K562 (cell line): ENCODE measurements at regions not wholly inside any gene's neighbourhood (a gene's known extent, or its start where the extent isn't known, plus 50 kb on each side); places are given as distances from the start of the nearest gene placed in this dataset.
A peak's percentile ranks its signal among the peaks of the same experiment; 100 is the strongest.

ENCODE experiments used
- ATAC-seq: fragments of 200-7000 bp; cut with Tn5 transposase; 3 replicates; pipeline ENCODE4 v1.9.1; 2020; ENCODE audit warnings: moderate library complexity
- BruUV-seq: library from RNA; stranded (reverse); fragments of 400-500 nt; replicated peaks from 2 replicates; lab custom pipeline; 2021; lab: Mats Ljungman, UMichigan
- CTCF ChIA-PET: fragments of 300-600 bp; formaldehyde crosslinking; extraction: SDS; loops from one replicate; lab custom pipeline; 2021; ENCODE audit warnings: low intra/inter-chr PET ratio; lab: Yijun Ruan, JAX
- POLR2A ChIA-PET: fragments of 300-600, 350-650 bp; sonication (Branson Sonifier 250); formaldehyde crosslinking; extraction: SDS; loops from one replicate; lab custom pipeline; 2021; ENCODE audit warnings: antibody characterized with exemption, inconsistent platforms; lab: Yijun Ruan, JAX
- DNase-seq, 4 experiments: peaks; one replicate each; pipeline versions ENCODE4 v3.0.0 to v3.0.0-alpha.2; 2011 to 2018; ENCODE audit warnings: low spot score in 3 of 4, mixed read lengths in 3 of 4; ENCODE audit errors: extremely low read depth in 1 of 4
- FAIRE-seq: peaks from 2 replicates; lab custom pipeline; 2011; peaks lifted over from hg19 to GRCh38; lab: Jason Lieb, UNC
- H2AFZ ChIP-seq: 2 replicates; pipeline ENCODE4 v1.6.0; 2011; ENCODE audit warnings: low read depth, low read length, control low read depth, inconsistent platforms
- H3K27ac ChIP-seq: fragments of 200-600 bp; 3 replicates; pipeline ENCODE4 v1.8.0; 2011; ENCODE audit warnings: low read depth, mild to moderate bottlenecking, control low read depth, inconsistent platforms, low read length, moderate library complexity, mixed read lengths; ENCODE audit errors: extremely low read depth
- H3K27me3 ChIP-seq, 2 experiments: fragments of 300-600 bp in 1 of 2; 2 replicates in 1 of 2; 3 replicates in 1 of 2; pipeline versions ENCODE4 v1.6.0 to v1.8.0; 2011; ENCODE audit warnings: inconsistent platforms in 2 of 2, low read length in 2 of 2, mild to moderate bottlenecking in 1 of 2, mixed read lengths in 1 of 2, moderate library complexity in 1 of 2; ENCODE audit not compliant: control insufficient read depth in 2 of 2, insufficient read depth in 2 of 2
- H3K36me3 ChIP-seq: fragments of 300-600 bp; 3 replicates; pipeline ENCODE4 v1.8.0; 2011; ENCODE audit warnings: mild to moderate bottlenecking, low read length, inconsistent platforms; ENCODE audit not compliant: control insufficient read depth, insufficient read depth
- H3K4me1 ChIP-seq, 2 experiments: fragments of 200-600 bp in 1 of 2; replicated peaks in 1 of 2; 2 replicates in 1 of 2; 3 replicates in 1 of 2; pipeline versions ENCODE4 v1.5.1 to v1.8.0; 2011; ENCODE audit warnings: inconsistent platforms in 2 of 2, low read length in 2 of 2, mild to moderate bottlenecking in 1 of 2, mixed read lengths in 1 of 2, moderate library complexity in 1 of 2; ENCODE audit not compliant: control insufficient read depth in 2 of 2, insufficient read depth in 2 of 2
- H3K4me2 ChIP-seq: 2 replicates; pipeline ENCODE4 v1.6.1; 2011; ENCODE audit warnings: low read length, control low read depth, inconsistent platforms, mixed read lengths; ENCODE audit not compliant: insufficient read depth
- H3K4me3 ChIP-seq: fragments of 200-600 bp; sonication (generic), shearing (Covaris generic); 2 replicates; pipeline ENCODE4 v1.5.1; 2016; ENCODE audit warnings: control low read depth, inconsistent platforms
- H3K79me2 ChIP-seq: fragments of 200-600 bp; 3 replicates; pipeline ENCODE4 v1.8.0; 2011; ENCODE audit warnings: low read length, inconsistent platforms; ENCODE audit not compliant: control insufficient read depth, insufficient read depth
- H3K9ac ChIP-seq, 2 experiments: 2 replicates each; pipeline versions ENCODE4 v1.6.0 to v1.6.1; 2011; ENCODE audit warnings: low read depth in 2 of 2, low read length in 2 of 2, control low read depth in 1 of 2, inconsistent platforms in 1 of 2, mild to moderate bottlenecking in 1 of 2, mixed read lengths in 1 of 2; ENCODE audit not compliant: insufficient read depth in 1 of 2
- H3K9me1 ChIP-seq: one replicate; pipeline ENCODE4 v1.6.0; 2011; ENCODE audit warnings: inconsistent platforms, mild to moderate bottlenecking, low read length, moderate library complexity; ENCODE audit not compliant: control insufficient read depth, insufficient read depth
- H3K9me3 ChIP-seq: replicated peaks from 2 replicates; pipeline ENCODE4 v1.5.1; 2011; ENCODE audit warnings: low read depth, low read length, inconsistent platforms; ENCODE audit not compliant: control insufficient read depth, insufficient read depth
- H4K20me1 ChIP-seq: replicated peaks from 2 replicates; pipeline ENCODE4 v1.6.1; 2011; ENCODE audit warnings: low read length, inconsistent platforms, mixed read lengths; ENCODE audit not compliant: control insufficient read depth, insufficient read depth
- CBX5 ChIP-seq: IDR thresholded peaks from 2 replicates; pipeline ENCODE4 v1.6.1; 2014; ENCODE audit warnings: low read depth, borderline replicate concordance
- CREBBP ChIP-seq: IDR thresholded peaks from one replicate; pipeline ENCODE4 v1.6.1; 2012; ENCODE audit warnings: low read depth, mild to moderate bottlenecking, control low read depth, inconsistent platforms, low read length
- DDX20 ChIP-seq: fragments of 450-650 bp; IDR thresholded peaks from 2 replicates; pipeline ENCODE4 v1.6.1; 2016; ENCODE audit warnings: missing genetic modification characterization, low read depth, mild to moderate bottlenecking, missing compliant biosample characterization, moderate library complexity
- HNRNPL ChIP-seq: fragments of 200-400 bp; formaldehyde crosslinking; IDR thresholded peaks from 2 replicates; pipeline ENCODE4 v1.6.1; 2017; ENCODE audit warnings: low read depth, mild to moderate bottlenecking, low read length
- KLF6 ChIP-seq: fragments of 250-450 bp; sonication (Bioruptor Pico); IDR thresholded peaks from 2 replicates; pipeline ENCODE4 v1.4.0; 2020; ENCODE audit warnings: mild to moderate bottlenecking, moderate library complexity, borderline replicate concordance
- PREB ChIP-seq: sonication (generic); formaldehyde crosslinking; IDR thresholded peaks from 2 replicates; pipeline ENCODE4 v1.8.1; 2023; ENCODE audit warnings: mild to moderate bottlenecking, missing genetic modification reagents
- RBFOX2 ChIP-seq: fragments of 200-400 bp; formaldehyde crosslinking; IDR thresholded peaks from 2 replicates; pipeline ENCODE4 v1.6.1; 2017; ENCODE audit warnings: low read depth, mild to moderate bottlenecking, low read length, moderate library complexity
- RFX1 ChIP-seq: fragments of 450-650 bp; IDR thresholded peaks from 2 replicates; pipeline ENCODE4 v1.6.1; 2016; ENCODE audit warnings: mild to moderate bottlenecking, moderate library complexity
- SMARCE1 ChIP-seq: fragments of 450-650 bp; IDR thresholded peaks from 2 replicates; pipeline ENCODE4 v1.7.1; 2016; ENCODE audit warnings: mild to moderate bottlenecking
- TRIM28 ChIP-seq: fragments of 450-650 bp; IDR thresholded peaks from 2 replicates; pipeline ENCODE4 v1.6.1; 2017
- U2AF1 ChIP-seq: fragments of 200-400 bp; formaldehyde crosslinking; optimal IDR thresholded peaks from 2 replicates; pipeline ENCODE3; 2017; ENCODE audit warnings: mild to moderate bottlenecking, low read depth, low read length, moderate library complexity
- ZBTB2 ChIP-seq: fragments of 450-650 bp; IDR thresholded peaks from 2 replicates; pipeline ENCODE4 v1.6.1; 2016; ENCODE audit warnings: antibody characterized with exemption
- ZFP1 ChIP-seq: fragments of 450-650 bp; formaldehyde crosslinking; IDR thresholded peaks from 2 replicates; pipeline ENCODE4 v1.4.0; 2020; ENCODE audit warnings: mild to moderate bottlenecking, mixed read lengths
- ZNF212 ChIP-seq: fragments of 450-650 bp; formaldehyde crosslinking; IDR thresholded peaks from 2 replicates; pipeline ENCODE4 v1.4.0; 2020; ENCODE audit warnings: mild to moderate bottlenecking
- ZNF354B ChIP-seq: fragments of 250-450 bp; sonication (Bioruptor Pico); IDR thresholded peaks from 2 replicates; pipeline ENCODE4 v1.4.0; 2020
- ZNF589 ChIP-seq: fragments of 200-800 bp; sonication (Bioruptor generic); IDR thresholded peaks from 2 replicates; pipeline ENCODE4 v1.6.1; 2016; ENCODE audit warnings: low read depth, missing genetic modification characterization, missing compliant biosample characterization
- ZNF644 ChIP-seq: fragments of 200-800 bp; sonication (Bioruptor generic); IDR thresholded peaks from 2 replicates; pipeline ENCODE4 v1.6.1; 2016; ENCODE audit warnings: low read depth, missing genetic modification characterization, missing compliant biosample characterization
- WGBS: fragments of 100-300 bp; shearing (Covaris generic); methylation state at CpG from one replicate; pipeline ENCODE4 v1.1.6; 2016; ENCODE audit warnings: low coverage, mixed read lengths; ENCODE audit not compliant: insufficient coverage; ENCODE audit errors: missing lambda C conversion rate; 5-methylcytosine and 5-hydroxymethylcytosine counted together
- in situ Hi-C: fragments of 300-500 bp; cut with MboI; formaldehyde crosslinking; loops from 4 replicates; pipeline ENCODE4 v1.15.0; 2018; ENCODE audit warnings: inconsistent platforms, mixed read lengths
- intact Hi-C: fragments of 100-400 bp; cut with micrococcal nuclease; formaldehyde crosslinking; loops from 2 replicates; pipeline ENCODE4 v1.14.2; 2022

- TF ChIP-seq RFX1 (peak; percentile 64), ZNF354B (CRISPR knock-in tag) (no peak), HNRNPL (no peak)
- Histone ChIP-seq H2AFZ (no peak overlapping the region), H3K4me3 (no peak overlapping the region), H3K9me1 (no peaks in the 10 kb centered on the region), H3K9ac (no peak overlapping the region), H3K36me3 (no peaks in the 10 kb centered on the region), H4K20me1 (no peaks in the 10 kb centered on the region), H3K4me1 (peaks cover 0 to 5% of the 10 kb centered on the region in 2 experiments; a peak in 1 of 5 replicates), H3K79me2 (no peaks in the 10 kb centered on the region), H3K27me3 (no peaks in the 10 kb centered on the region), H3K4me2 (peak overlapping the region; percentile 29; the same call in 1 of the 2 replicates), H3K9me3 (no peaks in the 10 kb centered on the region; the same call in 1 of the 2 replicates), H3K27ac (peak overlapping the region; percentile 5; the same call in 1 of the 3 replicates)
- DNase-seq = no peak
- in situ Hi-C loops (no loop called here), intact Hi-C loops (no loop called here)
- POLR2A ChIA-PET = interaction anchor here (0.5 to 1.2 kb wide), 3 partner anchors 11 to 1430 kb away, joined by 3 to 5 read pairs (median 3); no protein-coding TSS in a partner anchor
- CTCF ChIA-PET = no interaction called here
- WGBS = 18% methylated on average over 2 of the region's 2 CpGs
- no peak for FAIRE-seq
- peak; percentile 31; the same call in 1 of the 3 replicates for ATAC-seq
- no TSS peak for BruUV-seq
Measured at GRCh38 chr7:17044861-17045260, 163.1 kb upstream of the AGR3 start.

- no peak for ATAC-seq
- 43% methylated on average over 2 of the region's 2 CpGs for WGBS
- no TSS peak for BruUV-seq
- ChIA-PET POLR2A (no interaction called here), CTCF (no interaction called here)
- H3K9me1 ChIP-seq = no peaks in the 10 kb centered on the region
- no peak for FAIRE-seq
- H3K4me1 ChIP-seq = peaks cover 0 to 5% of the 10 kb centered on the region in 2 experiments; a peak in 1 of 5 replicates
- no peak overlapping the region for H3K27ac ChIP-seq
- in situ Hi-C loops = no loop called here
- no peaks in the 10 kb centered on the region; the same call in 1 of the 2 replicates for H3K9me3 ChIP-seq
- DNase-seq = no peak
- H3K9ac ChIP-seq = no peak overlapping the region
- H3K36me3 ChIP-seq = no peaks in the 10 kb centered on the region
- H4K20me1 ChIP-seq = no peaks in the 10 kb centered on the region
- no peaks in the 10 kb centered on the region for H3K27me3 ChIP-seq
- H3K4me2 ChIP-seq = no peak overlapping the region
- H3K4me3 ChIP-seq = no peak overlapping the region
- intact Hi-C loops = no loop called here
- H2AFZ ChIP-seq = no peak overlapping the region
- no peaks in the 10 kb centered on the region for H3K79me2 ChIP-seq
- TF ChIP-seq ZNF589 = no peak
- no peak for TF ChIP-seq DDX20 (tag)
- no peak for TF ChIP-seq RBFOX2
- TF ChIP-seq ZFP1 (CRISPR knock-in tag) = no peak
- no peak for TF ChIP-seq PREB (CRISPR knock-in tag)
- TF ChIP-seq TRIM28 = no peak
- no peak for TF ChIP-seq CBX5
- TF ChIP-seq KLF6 (CRISPR knock-in tag) = no peak
- TF ChIP-seq SMARCE1 = no peak
- no peak for TF ChIP-seq U2AF1
- TF ChIP-seq CREBBP = no peak
- no peak for TF ChIP-seq ZNF212
- no peak for TF ChIP-seq ZBTB2
- no peak for TF ChIP-seq ZNF644 (tag)
Measured at GRCh38 chr7:17046259-17046658, 164.5 kb upstream of the AGR3 start.
